ENCODE measurements at regions not wholly inside any gene's neighbourhood (a gene's known extent, or its start where the extent isn't known, plus 50 kb on each side); places are given as distances from the start of the nearest gene placed in this dataset.

GRCh38 chr15:96093063-96093462, 237.4 kb upstream of the NR2F2 start:
- TF ChIP-seq CTCF (IDR thresholded peaks at IDR 0.05; ENCODE audit: low read length) (no peak), EZH2phosphoT487 (IDR thresholded peaks at IDR 0.05; ENCODE audit: low read length) (no peak)

Measured in MM.1S (cell line).